H1 (cell line): ENCODE measurements at regions not wholly inside any gene's neighbourhood (a gene's known extent, or its start where the extent isn't known, plus 50 kb on each side); places are given as distances from the start of the nearest gene placed in this dataset.

ENCODE experiments used
- CBX5 ChIP-seq: fragments of 300-800, 300-1000 bp; sonication (generic); IDR thresholded peaks from 2 replicates; pipeline ENCODE4 v1.7.1; 2016; ENCODE audit warnings: antibody characterized with exemption, low read length, low read depth
- RBBP5 ChIP-seq: IDR thresholded peaks from 2 replicates; pipeline ENCODE4 v1.7.1; 2012; ENCODE audit warnings: low read depth, mild to moderate bottlenecking, inconsistent platforms, low read length, moderate library complexity, borderline replicate concordance
- TF ChIP-seq, protein P1 (sequence below), 3 experiments: IDR thresholded peaks; 1 replicate in 2 of 3; 2 replicates in 1 of 3; pipeline versions ENCODE4 v1.5.1 to v1.6.1; 2011; ENCODE audit warnings: low read length in 3 of 3, mild to moderate bottlenecking in 3 of 3, inconsistent platforms in 2 of 3, low read depth in 1 of 3, moderate library complexity in 1 of 3; ENCODE audit not compliant: insufficient read depth in 1 of 3; ENCODE audit errors: control extremely low read depth in 1 of 3

DNA sequence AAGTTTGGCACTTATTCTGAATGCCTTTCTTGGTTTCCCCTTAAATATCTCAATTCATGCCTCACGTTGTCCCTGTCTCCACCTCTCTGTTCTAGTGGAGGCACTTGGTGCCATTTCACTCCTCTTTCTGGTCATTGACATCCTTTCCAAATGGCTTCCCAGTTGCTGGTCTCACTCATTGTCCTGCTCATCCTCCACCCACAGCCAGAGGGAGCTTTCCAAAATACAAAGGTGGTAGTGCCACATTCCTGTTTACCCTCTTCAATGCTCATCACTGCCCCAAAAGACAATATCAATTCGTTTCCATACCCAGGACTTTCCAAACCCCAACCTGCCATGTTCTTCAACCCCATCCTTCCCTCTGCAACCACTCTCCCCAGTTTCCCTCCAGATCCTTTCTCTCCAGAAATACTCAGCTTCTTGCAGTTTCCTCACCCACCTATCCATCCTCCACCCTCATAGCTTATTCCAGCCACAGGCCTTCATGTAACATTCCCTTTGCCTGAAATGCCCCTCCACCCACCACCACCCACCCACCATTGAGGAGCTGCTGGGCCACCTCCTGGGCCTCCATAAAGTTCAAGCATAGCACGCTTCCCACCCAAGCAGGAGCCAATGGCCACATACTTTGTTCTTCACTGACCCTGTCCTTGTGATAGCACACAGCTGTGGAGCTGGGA is 63.1 kb upstream of the ADRB1 start (continued):
- TF ChIP-seq, protein P1, sequence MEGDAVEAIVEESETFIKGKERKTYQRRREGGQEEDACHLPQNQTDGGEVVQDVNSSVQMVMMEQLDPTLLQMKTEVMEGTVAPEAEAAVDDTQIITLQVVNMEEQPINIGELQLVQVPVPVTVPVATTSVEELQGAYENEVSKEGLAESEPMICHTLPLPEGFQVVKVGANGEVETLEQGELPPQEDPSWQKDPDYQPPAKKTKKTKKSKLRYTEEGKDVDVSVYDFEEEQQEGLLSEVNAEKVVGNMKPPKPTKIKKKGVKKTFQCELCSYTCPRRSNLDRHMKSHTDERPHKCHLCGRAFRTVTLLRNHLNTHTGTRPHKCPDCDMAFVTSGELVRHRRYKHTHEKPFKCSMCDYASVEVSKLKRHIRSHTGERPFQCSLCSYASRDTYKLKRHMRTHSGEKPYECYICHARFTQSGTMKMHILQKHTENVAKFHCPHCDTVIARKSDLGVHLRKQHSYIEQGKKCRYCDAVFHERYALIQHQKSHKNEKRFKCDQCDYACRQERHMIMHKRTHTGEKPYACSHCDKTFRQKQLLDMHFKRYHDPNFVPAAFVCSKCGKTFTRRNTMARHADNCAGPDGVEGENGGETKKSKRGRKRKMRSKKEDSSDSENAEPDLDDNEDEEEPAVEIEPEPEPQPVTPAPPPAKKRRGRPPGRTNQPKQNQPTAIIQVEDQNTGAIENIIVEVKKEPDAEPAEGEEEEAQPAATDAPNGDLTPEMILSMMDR (IDR thresholded peaks at IDR 0.05; ENCODE audit: control extremely low read depth in 1 of 3, insufficient read depth in 1 of 3, low read depth in 1 of 3, low read length in 3 of 3) = peak; percentile 19 to 58 (median 27); a peak in 3 of 4 replicates
- no peak for TF ChIP-seq CBX5
- no peak for TF ChIP-seq RBBP5
